Stimulated activated CD8-positive, alpha-beta memory T cell treated with anti-CD3 and anti-CD28 coated beads, Interleukin-7, amount 100 ng/mL, for 48 hours (primary cell): ENCODE measurements at regions not wholly inside any gene's neighbourhood (a gene's known extent, or its start where the extent isn't known, plus 50 kb on each side); places are given as distances from the start of the nearest gene placed in this dataset.

Experiments
- DNase-seq, 2 donors: peaks; one replicate each; pipeline ENCODE4 v3.0.0-alpha.2; 2020; ENCODE audit warnings: low read depth in 1 of 2; ENCODE audit errors: extremely low read depth in 1 of 2

- DNase-seq = no peak
Observed at GRCh38 chr10:121069061-121069850, 218.1 kb downstream of the WDR11 start.

GRCh38 chr10:121070275-121071070 lies 219.3 kb downstream of the WDR11 start:
- no peak for DNase-seq

GRCh38 chr10:121071901-121072300 lies 220.7 kb downstream of the WDR11 start:
- no peak for DNase-seq

GRCh38 chr10:121073728-121074127 lies 222.6 kb downstream of the WDR11 start:
- no peak for DNase-seq

GRCh38 chr10:121076776-121077715 lies 225.9 kb downstream of the WDR11 start:
- no peak for DNase-seq

GRCh38 chr10:121078036-121078435 lies 226.9 kb downstream of the WDR11 start:
- no peak for DNase-seq

GRCh38 chr10:121078672-121079102 lies 227.5 kb downstream of the WDR11 start:
- DNase-seq = no peak

- no peak for DNase-seq
Observed at GRCh38 chr10:121079226-121079625, 228.1 kb downstream of the WDR11 start.

GRCh38 chr10:121080281-121080891 lies 229.2 kb downstream of the WDR11 start:
- no peak for DNase-seq

- no peak for DNase-seq
Observed at GRCh38 chr10:121081306-121081705, 230.1 kb downstream of the WDR11 start.

- no peak for DNase-seq
Observed at GRCh38 chr10:121082984-121083383, 231.8 kb downstream of the WDR11 start.

GRCh38 chr10:121084016-121084674 lies 233.0 kb downstream of the WDR11 start:
- no peak for DNase-seq

GRCh38 chr10:121084675-121085070 lies 233.5 kb downstream of the WDR11 start:
- DNase-seq = no peak

- no peak for DNase-seq
Observed at GRCh38 chr10:121085367-121085766, 234.2 kb downstream of the WDR11 start.

GRCh38 chr10:121087129-121087528 lies 236.0 kb downstream of the WDR11 start:
- DNase-seq = no peak

- no peak for DNase-seq
Observed at GRCh38 chr10:121087688-121088087, 236.5 kb downstream of the WDR11 start.

GRCh38 chr10:121088524-121088923 lies 237.4 kb downstream of the WDR11 start:
- DNase-seq = no peak

- no peak for DNase-seq
Observed at GRCh38 chr10:121089434-121089833, 238.3 kb downstream of the WDR11 start.

- no peak for DNase-seq
Observed at GRCh38 chr10:121091961-121092719, 241.0 kb downstream of the WDR11 start.
